T-helper 17 cell (primary cell): ENCODE measurements at regions not wholly inside any gene's neighbourhood (a gene's known extent, or its start where the extent isn't known, plus 50 kb on each side); places are given as distances from the start of the nearest gene placed in this dataset.
"Not testable (repeated sequence)": the region's sequence is repeated elsewhere in the genome, so short reads cannot be mapped to it uniquely, and the experiment has no call there.

ENCODE experiments used
- ATAC-seq: fragments of 150-1000 bp; cut with Tn5 transposase; 2 replicates; pipeline ENCODE4 v1.10.0; 2021; ENCODE audit warnings: mild to moderate bottlenecking, moderate library complexity
- DNase-seq, 3 donors: peaks; one replicate each; pipeline versions ENCODE4 v3.0.0 to v3.0.0-alpha.2; 2020 to 2021
- H3K9me3 ChIP-seq: one replicate; pipeline ENCODE4 v1.7.0; 2013; ENCODE audit warnings: low read length, mild to moderate bottlenecking; ENCODE audit not compliant: control insufficient read depth, poor library complexity, severe bottlenecking
- H3K27ac Mint-ChIP-seq: one replicate; pipeline ENCODE4 v1.8.0; 2022; ENCODE audit warnings: mild to moderate bottlenecking, moderate library complexity, mixed read lengths
- H3K27me3 Mint-ChIP-seq: one replicate; pipeline ENCODE4 v1.8.0; 2022; ENCODE audit warnings: mixed read lengths
- H3K36me3 Mint-ChIP-seq: one replicate; pipeline ENCODE4 v1.8.0; 2022; ENCODE audit warnings: low read depth, mixed read lengths
- H3K4me1 Mint-ChIP-seq: one replicate; pipeline ENCODE4 v1.8.0; 2022; ENCODE audit warnings: mild to moderate bottlenecking, mixed read lengths
- H3K4me3 Mint-ChIP-seq: one replicate; pipeline ENCODE4 v1.8.0; 2022; ENCODE audit warnings: mild to moderate bottlenecking, moderate library complexity, mixed read lengths

GRCh38 chr3:104291878-104292277, 1074.8 kb upstream of the ALCAM start:
- Mint-ChIP-seq H3K27ac (peak overlapping the region; percentile 93), H3K36me3 (peaks cover 2% of the 10 kb centered on the region), H3K27me3 (no peaks in the 10 kb centered on the region), H3K4me3 (peak overlapping the region; percentile 84), H3K4me1 (peaks cover 6% of the 10 kb centered on the region)
- DNase-seq = no peak
- ATAC-seq = no peak
- H3K9me3 ChIP-seq = no peaks in the 10 kb centered on the region

- Mint-ChIP-seq H3K27me3 (no peaks in the 10 kb centered on the region), H3K27ac (no peak overlapping the region), H3K4me3 (no peak overlapping the region), H3K36me3 (no peaks in the 10 kb centered on the region), H3K4me1 (no peaks in the 10 kb centered on the region)
- no peaks in the 10 kb centered on the region for H3K9me3 ChIP-seq
- ATAC-seq (no peak), DNase-seq (no peak)
Observed at GRCh38 chr3:104297617-104298016, 1069.1 kb upstream of the ALCAM start.

GRCh38 chr3:104298662-104299061, 1068.0 kb upstream of the ALCAM start:
- no peaks in the 10 kb centered on the region for H3K27me3 Mint-ChIP-seq
- no peaks in the 10 kb centered on the region for H3K4me1 Mint-ChIP-seq
- no peaks in the 10 kb centered on the region for H3K36me3 Mint-ChIP-seq
- no peak for ATAC-seq
- no peaks in the 10 kb centered on the region for H3K9me3 ChIP-seq
- no peak overlapping the region for H3K27ac Mint-ChIP-seq
- H3K4me3 Mint-ChIP-seq = no peak overlapping the region
- no peak for DNase-seq

- DNase-seq (no peak), ATAC-seq (no peak)
- Mint-ChIP-seq H3K4me3 (no peak overlapping the region), H3K36me3 (no peaks in the 10 kb centered on the region), H3K27ac (no peak overlapping the region), H3K27me3 (no peaks in the 10 kb centered on the region), H3K4me1 (no peaks in the 10 kb centered on the region)
- no peaks in the 10 kb centered on the region for H3K9me3 ChIP-seq
Observed at GRCh38 chr3:104316118-104316517, 1050.6 kb upstream of the ALCAM start.

- DNase-seq (no peak), ATAC-seq (no peak)
- no peaks in the 10 kb centered on the region for H3K9me3 ChIP-seq
- Mint-ChIP-seq H3K27ac (no peak overlapping the region), H3K4me1 (no peaks in the 10 kb centered on the region), H3K36me3 (peaks cover 2% of the 10 kb centered on the region), H3K4me3 (no peak overlapping the region), H3K27me3 (no peaks in the 10 kb centered on the region)
Observed at GRCh38 chr3:104323226-104323625, 1043.5 kb upstream of the ALCAM start.

GRCh38 chr3:104347291-104347690, 1019.4 kb upstream of the ALCAM start:
- Mint-ChIP-seq H3K27ac (no peak overlapping the region), H3K27me3 (peaks cover 12% of the 10 kb centered on the region), H3K36me3 (no peaks in the 10 kb centered on the region), H3K4me1 (no peaks in the 10 kb centered on the region), H3K4me3 (no peak overlapping the region)
- ATAC-seq = no peak
- no peak for DNase-seq
- H3K9me3 ChIP-seq = no peaks in the 10 kb centered on the region

GRCh38 chr3:104349836-104350235, 1016.9 kb upstream of the ALCAM start:
- DNase-seq (no peak), ATAC-seq (no peak)
- Mint-ChIP-seq H3K27me3 (peaks cover 12% of the 10 kb centered on the region), H3K4me3 (no peak overlapping the region), H3K27ac (no peak overlapping the region), H3K4me1 (no peaks in the 10 kb centered on the region), H3K36me3 (no peaks in the 10 kb centered on the region)
- H3K9me3 ChIP-seq = no peaks in the 10 kb centered on the region

- Mint-ChIP-seq H3K4me3 (no peak overlapping the region), H3K36me3 (no peaks in the 10 kb centered on the region), H3K27me3 (no peaks in the 10 kb centered on the region), H3K4me1 (no peaks in the 10 kb centered on the region), H3K27ac (no peak overlapping the region)
- ATAC-seq (no peak), DNase-seq (no peak)
- H3K9me3 ChIP-seq = no peaks in the 10 kb centered on the region
Observed at GRCh38 chr3:104353951-104354350, 1012.8 kb upstream of the ALCAM start.

GRCh38 chr3:104359546-104359945, 1007.2 kb upstream of the ALCAM start:
- Mint-ChIP-seq H3K27me3 (no peaks in the 10 kb centered on the region), H3K27ac (no peak overlapping the region), H3K36me3 (no peaks in the 10 kb centered on the region), H3K4me3 (no peak overlapping the region), H3K4me1 (no peaks in the 10 kb centered on the region)
- no peaks in the 10 kb centered on the region for H3K9me3 ChIP-seq
- ATAC-seq (no peak), DNase-seq (no peak)

- Mint-ChIP-seq H3K27me3 (no peaks in the 10 kb centered on the region), H3K36me3 (no peaks in the 10 kb centered on the region), H3K4me1 (no peaks in the 10 kb centered on the region), H3K4me3 (no peak overlapping the region), H3K27ac (no peak overlapping the region)
- ATAC-seq (no peak), DNase-seq (no peak)
- H3K9me3 ChIP-seq = no peaks in the 10 kb centered on the region
Observed at GRCh38 chr3:104360038-104360437, 1006.7 kb upstream of the ALCAM start.

GRCh38 chr3:104361748-104362147, 1005.0 kb upstream of the ALCAM start:
- H3K36me3 Mint-ChIP-seq, DNase-seq, ATAC-seq, H3K27ac Mint-ChIP-seq, H3K4me3 Mint-ChIP-seq, H3K4me1 Mint-ChIP-seq, H3K9me3 ChIP-seq, H3K27me3 Mint-ChIP-seq: not testable (repeated sequence)

GRCh38 chr3:104362319-104362718, 1004.4 kb upstream of the ALCAM start:
- no peak for ATAC-seq
- no peaks in the 10 kb centered on the region for H3K36me3 Mint-ChIP-seq
- no peak for DNase-seq
- H3K9me3 ChIP-seq = no peaks in the 10 kb centered on the region
- H3K4me3 Mint-ChIP-seq = no peak overlapping the region
- no peak overlapping the region for H3K27ac Mint-ChIP-seq
- H3K4me1 Mint-ChIP-seq = no peaks in the 10 kb centered on the region
- no peaks in the 10 kb centered on the region for H3K27me3 Mint-ChIP-seq

- no peak for DNase-seq
- H3K27me3 Mint-ChIP-seq = no peaks in the 10 kb centered on the region
- H3K9me3 ChIP-seq = no peaks in the 10 kb centered on the region
- no peak for ATAC-seq
- no peak overlapping the region for H3K4me3 Mint-ChIP-seq
- no peaks in the 10 kb centered on the region for H3K36me3 Mint-ChIP-seq
- H3K27ac Mint-ChIP-seq = no peak overlapping the region
- no peaks in the 10 kb centered on the region for H3K4me1 Mint-ChIP-seq
Observed at GRCh38 chr3:104367000-104367399, 999.7 kb upstream of the ALCAM start.

GRCh38 chr3:104368760-104369159, 997.9 kb upstream of the ALCAM start:
- Mint-ChIP-seq H3K4me1 (no peaks in the 10 kb centered on the region), H3K27ac (no peak overlapping the region), H3K36me3 (no peaks in the 10 kb centered on the region), H3K4me3 (no peak overlapping the region), H3K27me3 (no peaks in the 10 kb centered on the region)
- no peak for ATAC-seq
- DNase-seq = no peak
- H3K9me3 ChIP-seq = no peaks in the 10 kb centered on the region

GRCh38 chr3:104385421-104385820, 981.3 kb upstream of the ALCAM start:
- Mint-ChIP-seq H3K27ac (no peak overlapping the region), H3K36me3 (no peaks in the 10 kb centered on the region), H3K4me1 (no peaks in the 10 kb centered on the region), H3K27me3 (no peaks in the 10 kb centered on the region), H3K4me3 (no peak overlapping the region)
- no peak for ATAC-seq
- no peaks in the 10 kb centered on the region for H3K9me3 ChIP-seq
- no peak for DNase-seq
